GM21447 (cell line): ENCODE measurements at regions not wholly inside any gene's neighbourhood (a gene's known extent, or its start where the extent isn't known, plus 50 kb on each side); places are given as distances from the start of the nearest gene placed in this dataset.

ENCODE experiments used
- ATAC-seq: cut with Tn5 transposase; IDR thresholded peaks from one replicate; pipeline ENCODE4 v1.9.1; 2021; ENCODE audit not compliant: unreplicated experiment

- ATAC-seq: no peak
Observed at GRCh38 chr10:117914334-117914733, 132.4 kb downstream of the RAB11FIP2 start.

- ATAC-seq: no peak
Observed at GRCh38 chr10:117920956-117921355, 125.8 kb downstream of the RAB11FIP2 start.

GRCh38 chr10:117921421-117921820, 125.3 kb downstream of the RAB11FIP2 start:
- ATAC-seq: no peak

- ATAC-seq: no peak
Observed at GRCh38 chr10:117924820-117925219, 121.9 kb downstream of the RAB11FIP2 start.

GRCh38 chr10:117925369-117925768, 121.4 kb downstream of the RAB11FIP2 start:
- ATAC-seq: no peak

GRCh38 chr10:117926491-117926890, 120.2 kb downstream of the RAB11FIP2 start:
- ATAC-seq: no peak

GRCh38 chr10:117927332-117927731, 119.4 kb downstream of the RAB11FIP2 start:
- ATAC-seq: no peak

GRCh38 chr10:117927871-117928270, 118.9 kb downstream of the RAB11FIP2 start:
- ATAC-seq: no peak

GRCh38 chr10:117928281-117928680, 118.5 kb downstream of the RAB11FIP2 start:
- no peak for ATAC-seq

- no peak for ATAC-seq
Observed at GRCh38 chr10:117928741-117929140, 118.0 kb downstream of the RAB11FIP2 start.

- no peak for ATAC-seq
Observed at GRCh38 chr10:117929327-117930067, 117.2 kb downstream of the RAB11FIP2 start.

GRCh38 chr10:117931078-117931477, 115.7 kb downstream of the RAB11FIP2 start:
- no peak for ATAC-seq

GRCh38 chr10:117933036-117933435, 113.7 kb downstream of the RAB11FIP2 start:
- no peak for ATAC-seq

- ATAC-seq: no peak
Observed at GRCh38 chr10:117934477-117934876, 112.3 kb downstream of the RAB11FIP2 start.

- no peak for ATAC-seq
Observed at GRCh38 chr10:117936141-117936540, 110.6 kb downstream of the RAB11FIP2 start.

GRCh38 chr10:117936566-117936965, 110.2 kb downstream of the RAB11FIP2 start:
- ATAC-seq: no peak

- ATAC-seq: no peak
Observed at GRCh38 chr10:117936976-117937375, 109.8 kb downstream of the RAB11FIP2 start.

GRCh38 chr10:117938104-117938503, 108.6 kb downstream of the RAB11FIP2 start:
- no peak for ATAC-seq

- ATAC-seq: no peak
Observed at GRCh38 chr10:117942226-117942625, 104.5 kb downstream of the RAB11FIP2 start.

GRCh38 chr10:117944676-117945447, 101.9 kb downstream of the RAB11FIP2 start:
- no peak for ATAC-seq

- no peak for ATAC-seq
Observed at GRCh38 chr10:117945651-117946050, 101.1 kb downstream of the RAB11FIP2 start.

GRCh38 chr10:117946525-117947070, 100.1 kb downstream of the RAB11FIP2 start:
- ATAC-seq: no peak
